Mesendoderm (in vitro differentiated cells): ENCODE measurements at regions not wholly inside any gene's neighbourhood (a gene's known extent, or its start where the extent isn't known, plus 50 kb on each side); places are given as distances from the start of the nearest gene placed in this dataset.

Experiments used
- DNase-seq: peaks from one replicate; pipeline ENCODE4 v3.0.0; 2013
- H2AK5ac ChIP-seq: 2 replicates; pipeline ENCODE4 v1.6.1; 2013; ENCODE audit warnings: low read length, inconsistent platforms
- H2BK120ac ChIP-seq: 2 replicates; pipeline ENCODE4 v1.6.1; 2013; ENCODE audit warnings: low read depth, mild to moderate bottlenecking, low read length, moderate library complexity, mixed read lengths
- H2BK15ac ChIP-seq: replicated peaks from 2 replicates; pipeline ENCODE4 v1.6.1; 2013; ENCODE audit warnings: low read depth, mild to moderate bottlenecking, moderate library complexity
- H2BK5ac ChIP-seq: 2 replicates; pipeline ENCODE4 v1.6.1; 2013; ENCODE audit warnings: low read length, inconsistent platforms
- H3K18ac ChIP-seq: 2 replicates; pipeline ENCODE4 v1.6.1; 2013; ENCODE audit warnings: mild to moderate bottlenecking, low read length, mixed read lengths
- H3K23ac ChIP-seq: one replicate; pipeline ENCODE4 v1.6.1; 2013; ENCODE audit warnings: low read length
- H3K27ac ChIP-seq: 2 replicates; pipeline ENCODE4 v1.5.1; 2013; ENCODE audit warnings: low read depth, mild to moderate bottlenecking, inconsistent platforms, low read length, moderate library complexity
- H3K27me3 ChIP-seq: 2 replicates; pipeline ENCODE4 v1.6.1; 2013; ENCODE audit warnings: low read length, control low read depth, mild to moderate bottlenecking, inconsistent platforms; ENCODE audit not compliant: insufficient read depth, poor library complexity
- H3K36me3 ChIP-seq: 2 replicates; pipeline ENCODE4 v1.6.1; 2013; ENCODE audit warnings: low read length, inconsistent platforms; ENCODE audit not compliant: control insufficient read depth, insufficient read depth
- H3K4ac ChIP-seq: one replicate; pipeline ENCODE4 v1.6.1; 2013; ENCODE audit warnings: low read depth, mild to moderate bottlenecking, low read length, moderate library complexity
- H3K4me1 ChIP-seq: 2 replicates; pipeline ENCODE4 v1.6.1; 2013; ENCODE audit warnings: low read depth, low read length, inconsistent platforms; ENCODE audit not compliant: control insufficient read depth
- H3K4me2 ChIP-seq: 2 replicates; pipeline ENCODE4 v1.6.1; 2013; ENCODE audit warnings: low read length
- H3K4me3 ChIP-seq: 2 replicates; pipeline ENCODE4 v1.5.1; 2013; ENCODE audit warnings: mild to moderate bottlenecking, low read length
- H3K56ac ChIP-seq: one replicate; pipeline ENCODE4 v1.6.1; 2013; ENCODE audit warnings: low read length
- H3K79me1 ChIP-seq: 2 replicates; pipeline ENCODE4 v1.6.1; 2013; ENCODE audit warnings: low read length, inconsistent platforms
- H3K79me2 ChIP-seq: 2 replicates; pipeline ENCODE4 v1.6.1; 2013; ENCODE audit warnings: mild to moderate bottlenecking, low read length; ENCODE audit not compliant: control insufficient read depth, insufficient read depth
- H3K9ac ChIP-seq: 2 replicates; pipeline ENCODE4 v1.6.1; 2013; ENCODE audit warnings: low read length, inconsistent platforms
- H4K5ac ChIP-seq: one replicate; pipeline ENCODE4 v1.6.1; 2013; ENCODE audit warnings: low read length
- H4K8ac ChIP-seq: one replicate; pipeline ENCODE4 v1.6.1; 2013; ENCODE audit warnings: low read depth, mild to moderate bottlenecking, control low read depth, low read length, moderate library complexity
- WGBS: extraction: QIAGEN DNeasy Blood & Tissue Kit; methylation state at CpG from one replicate; pipeline ENCODE4 v1.1.7; 2013; ENCODE audit warnings: low lambda C conversion rate, missing lambda C conversion rate; ENCODE audit not compliant: insufficient coverage; ENCODE audit errors: extremely low coverage; 5-methylcytosine and 5-hydroxymethylcytosine counted together

- Histone ChIP-seq H3K4me2 (no peak overlapping the region), H3K56ac (no peak overlapping the region), H3K4ac (no peak overlapping the region), H3K27me3 (no peaks in the 10 kb centered on the region), H2AK5ac (no peak overlapping the region), H3K27ac (no peak overlapping the region), H3K23ac (no peak overlapping the region), H3K9ac (no peak overlapping the region), H4K8ac (no peak overlapping the region), H4K5ac (no peak overlapping the region), H2BK5ac (no peak overlapping the region), H3K18ac (no peak overlapping the region), H3K4me1 (no peaks in the 10 kb centered on the region), H3K79me2 (no peaks in the 10 kb centered on the region), H3K4me3 (no peak overlapping the region), H3K36me3 (no peaks in the 10 kb centered on the region), H2BK15ac (no peak overlapping the region), H2BK120ac (no peak overlapping the region), H3K79me1 (no peaks in the 10 kb centered on the region)
- no peak for DNase-seq
- no CpG with 5 or more reads among the region's 1 CpG for WGBS
Observed at GRCh38 chr10:108755646-108756045, 1167.7 kb downstream of the XPNPEP1 start.

- no peak overlapping the region for H3K4me3 ChIP-seq
- H2BK15ac ChIP-seq, result no peak overlapping the region
- no peaks in the 10 kb centered on the region for H3K36me3 ChIP-seq
- no peak overlapping the region for H2BK120ac ChIP-seq
- H3K18ac ChIP-seq, result no peak overlapping the region
- DNase-seq, result no peak
- H2BK5ac ChIP-seq, result no peak overlapping the region
- H3K79me2 ChIP-seq, result no peaks in the 10 kb centered on the region
- H3K27ac ChIP-seq, result no peak overlapping the region
- no peak overlapping the region for H4K8ac ChIP-seq
- no peak overlapping the region for H3K9ac ChIP-seq
- H3K4me2 ChIP-seq, result no peak overlapping the region
- no peaks in the 10 kb centered on the region for H3K4me1 ChIP-seq
- no peaks in the 10 kb centered on the region for H3K27me3 ChIP-seq
- no peak overlapping the region for H3K56ac ChIP-seq
- H3K23ac ChIP-seq, result no peak overlapping the region
- WGBS, result no CpG with 5 or more reads among the region's 2 CpGs
- H3K79me1 ChIP-seq, result no peaks in the 10 kb centered on the region
- no peak overlapping the region for H4K5ac ChIP-seq
- no peak overlapping the region for H2AK5ac ChIP-seq
- no peak overlapping the region for H3K4ac ChIP-seq
Observed at GRCh38 chr10:108753326-108753725, 1170.0 kb downstream of the XPNPEP1 start.

GRCh38 chr10:108749042-108749441 lies 1174.3 kb downstream of the XPNPEP1 start:
- Histone ChIP-seq H2BK5ac (no peak overlapping the region), H3K79me2 (no peaks in the 10 kb centered on the region), H3K18ac (no peak overlapping the region), H3K4me3 (no peak overlapping the region), H3K79me1 (no peaks in the 10 kb centered on the region), H4K5ac (no peak overlapping the region), H3K36me3 (no peaks in the 10 kb centered on the region), H3K9ac (no peak overlapping the region), H4K8ac (no peak overlapping the region), H3K23ac (no peak overlapping the region), H2BK15ac (no peak overlapping the region), H2BK120ac (no peak overlapping the region), H3K4me2 (no peak overlapping the region), H3K27ac (no peak overlapping the region), H3K56ac (no peak overlapping the region), H3K4ac (no peak overlapping the region), H3K27me3 (no peaks in the 10 kb centered on the region), H3K4me1 (no peaks in the 10 kb centered on the region), H2AK5ac (no peak overlapping the region)
- no peak for DNase-seq

- H3K9ac ChIP-seq, result no peak overlapping the region
- H3K36me3 ChIP-seq, result no peaks in the 10 kb centered on the region
- no peaks in the 10 kb centered on the region for H3K79me2 ChIP-seq
- no peak for DNase-seq
- H4K5ac ChIP-seq, result no peak overlapping the region
- no peak overlapping the region for H3K18ac ChIP-seq
- no peak overlapping the region for H3K27ac ChIP-seq
- no peak overlapping the region for H2AK5ac ChIP-seq
- no peak overlapping the region for H3K4ac ChIP-seq
- H2BK5ac ChIP-seq, result no peak overlapping the region
- no peak overlapping the region for H3K4me2 ChIP-seq
- H2BK120ac ChIP-seq, result no peak overlapping the region
- no peak overlapping the region for H3K4me3 ChIP-seq
- H3K4me1 ChIP-seq, result no peaks in the 10 kb centered on the region
- no peak overlapping the region for H4K8ac ChIP-seq
- no peak overlapping the region for H3K23ac ChIP-seq
- no peak overlapping the region for H3K56ac ChIP-seq
- H3K27me3 ChIP-seq, result no peaks in the 10 kb centered on the region
- no CpG with 5 or more reads among the region's 1 CpG for WGBS
- H3K79me1 ChIP-seq, result no peaks in the 10 kb centered on the region
- no peak overlapping the region for H2BK15ac ChIP-seq
Observed at GRCh38 chr10:108736111-108736510, 1187.2 kb downstream of the XPNPEP1 start.

- Histone ChIP-seq H2AK5ac (no peak overlapping the region), H3K36me3 (no peaks in the 10 kb centered on the region), H4K8ac (no peak overlapping the region), H3K18ac (no peak overlapping the region), H4K5ac (no peak overlapping the region), H2BK15ac (no peak overlapping the region), H3K27ac (no peak overlapping the region), H3K79me1 (no peaks in the 10 kb centered on the region), H3K4me2 (no peak overlapping the region), H3K4me3 (no peak overlapping the region), H3K56ac (no peak overlapping the region), H3K79me2 (no peaks in the 10 kb centered on the region), H3K9ac (no peak overlapping the region), H2BK120ac (no peak overlapping the region), H3K23ac (no peak overlapping the region), H3K27me3 (no peaks in the 10 kb centered on the region), H2BK5ac (no peak overlapping the region), H3K4me1 (no peaks in the 10 kb centered on the region), H3K4ac (no peak overlapping the region)
- WGBS, result no CpG with 5 or more reads among the region's 5 CpGs
- no peak for DNase-seq
Observed at GRCh38 chr10:108735380-108735779, 1187.9 kb downstream of the XPNPEP1 start.

GRCh38 chr10:108721874-108722273 lies 1201.4 kb downstream of the XPNPEP1 start:
- Histone ChIP-seq H3K4me3 (no peak overlapping the region), H2BK120ac (no peak overlapping the region), H4K8ac (no peak overlapping the region), H2BK5ac (no peak overlapping the region), H3K79me2 (no peaks in the 10 kb centered on the region), H3K36me3 (no peaks in the 10 kb centered on the region), H3K56ac (no peak overlapping the region), H3K79me1 (no peaks in the 10 kb centered on the region), H3K9ac (no peak overlapping the region), H3K27ac (no peak overlapping the region), H3K23ac (no peak overlapping the region), H3K18ac (no peak overlapping the region), H3K27me3 (no peaks in the 10 kb centered on the region), H2BK15ac (no peak overlapping the region), H4K5ac (no peak overlapping the region), H3K4me2 (no peak overlapping the region), H3K4ac (no peak overlapping the region), H3K4me1 (no peaks in the 10 kb centered on the region), H2AK5ac (no peak overlapping the region)
- WGBS, result no CpG with 5 or more reads among the region's 1 CpG
- no peak for DNase-seq
